HEK293T (cell line): ENCODE measurements at regions not wholly inside any gene's neighbourhood (a gene's known extent, or its start where the extent isn't known, plus 50 kb on each side); places are given as distances from the start of the nearest gene placed in this dataset.

Experiments used
- CTBP1 ChIP-seq: fragments of 450-650 bp; IDR thresholded peaks from 2 replicates; pipeline ENCODE4 v1.6.1; 2016; ENCODE audit warnings: borderline replicate concordance
- HDGF ChIP-seq: fragments of 450-650 bp; IDR thresholded peaks from 2 replicates; pipeline ENCODE4 v1.6.1; 2017; ENCODE audit warnings: antibody characterized with exemption, borderline replicate concordance
- SUZ12 ChIP-seq: fragments of 450-650 bp; IDR thresholded peaks from 2 replicates; pipeline ENCODE4 v1.6.1; 2016; ENCODE audit warnings: mild to moderate bottlenecking
- TARDBP ChIP-seq: fragments of 450-650 bp; IDR thresholded peaks from 2 replicates; pipeline ENCODE4 v1.6.1; 2016
- ZNF384 ChIP-seq: fragments of 450-650 bp; IDR thresholded peaks from 2 replicates; pipeline ENCODE4 v1.6.1; 2016

DNA sequence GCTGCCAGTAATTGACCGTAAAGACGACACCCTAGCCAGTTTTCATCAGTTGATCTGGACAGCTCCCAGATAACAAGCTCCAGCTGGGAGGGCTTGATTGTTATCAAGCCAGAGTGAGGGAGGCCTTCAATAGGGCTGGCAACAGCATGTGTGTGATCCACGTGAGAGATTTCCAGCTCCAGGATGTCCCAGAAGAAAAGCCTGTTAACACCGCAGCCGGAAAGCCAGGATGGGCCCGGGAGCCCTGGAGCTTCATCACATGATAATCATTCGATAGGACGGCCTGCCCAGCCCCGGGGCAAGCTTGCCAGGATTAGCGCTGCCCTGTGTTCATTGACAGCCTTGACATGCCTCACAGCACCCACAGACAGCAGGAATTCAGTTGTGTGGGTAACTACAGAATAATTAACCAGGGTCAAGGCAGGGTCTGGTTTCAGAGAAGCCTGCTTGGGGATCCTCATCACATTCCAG lies 182.5 kb downstream of the C1D start:
- TF ChIP-seq CTBP1: no peak
- no peak for TF ChIP-seq HDGF
- TF ChIP-seq SUZ12: no peak
- no peak for TF ChIP-seq ZNF384
- no peak for TF ChIP-seq TARDBP
